WTC11 (cell line): ENCODE measurements at regions not wholly inside any gene's neighbourhood (a gene's known extent, or its start where the extent isn't known, plus 50 kb on each side); places are given as distances from the start of the nearest gene placed in this dataset.

Experiments used
- ATAC-seq: fragments of 200-7000 bp; cut with Tn5 transposase; 2 replicates; pipeline ENCODE4 v1.10.0; 2021; ENCODE audit warnings: mild to moderate bottlenecking, moderate library complexity
- CTCF ChIA-PET: fragments of 300-600 bp; sonication (Branson Sonifier 250); formaldehyde crosslinking; loops from one replicate; lab custom pipeline; 2021; ENCODE audit warnings: antibody characterized with exemption; lab: Charles Lee
- POLR2A ChIA-PET: fragments of 350-600 bp; sonication (Branson Sonifier 250); formaldehyde crosslinking; loops from one replicate; lab custom pipeline; 2021; ENCODE audit warnings: antibody characterized with exemption; lab: Charles Lee
- DNase-seq: peaks from one replicate; pipeline ENCODE4 v3.0.0; 2021; ENCODE audit warnings: low spot score
- H3K27ac Mint-ChIP-seq: 2 replicates; pipeline ENCODE4 v1.8.0; 2021; ENCODE audit warnings: mixed read lengths
- H3K27me3 Mint-ChIP-seq: 2 replicates; pipeline ENCODE4 v1.8.0; 2021; ENCODE audit warnings: low read depth, mild to moderate bottlenecking, moderate library complexity, mixed read lengths
- H3K36me3 Mint-ChIP-seq: 2 replicates; pipeline ENCODE4 v1.8.0; 2021; ENCODE audit warnings: mixed read lengths
- H3K4me1 Mint-ChIP-seq: 2 replicates; pipeline ENCODE4 v1.8.0; 2022; ENCODE audit warnings: mixed read lengths
- H3K4me3 Mint-ChIP-seq: 2 replicates; pipeline ENCODE4 v1.8.0; 2021; ENCODE audit warnings: mild to moderate bottlenecking, moderate library complexity, mixed read lengths
- H3K9me3 Mint-ChIP-seq: 2 replicates; pipeline ENCODE4 v1.8.0; 2021; ENCODE audit warnings: mixed read lengths
- AFF4 ChIP-seq: sonication (generic); formaldehyde crosslinking; IDR thresholded peaks from 2 replicates; pipeline ENCODE4 v1.8.1; 2023; ENCODE audit warnings: mild to moderate bottlenecking, missing genetic modification reagents, borderline replicate concordance
- AR ChIP-seq: fragments of 250-450 bp; sonication (Bioruptor Pico); IDR thresholded peaks from 2 replicates; pipeline ENCODE4 v1.9.0; 2021; ENCODE audit warnings: mild to moderate bottlenecking
- ATF1 ChIP-seq: sonication (generic); formaldehyde crosslinking; IDR thresholded peaks from 2 replicates; pipeline ENCODE4 v1.8.1; 2023; ENCODE audit warnings: mild to moderate bottlenecking, moderate library complexity, missing genetic modification reagents
- CREM ChIP-seq: sonication (generic); formaldehyde crosslinking; IDR thresholded peaks from 2 replicates; pipeline ENCODE4 v1.8.1; 2022; ENCODE audit warnings: mild to moderate bottlenecking, missing genetic modification reagents, moderate library complexity
- CTCF ChIP-seq: fragments of 200-600 bp; IDR thresholded peaks from 2 replicates; pipeline ENCODE4 v1.8.0; 2022; ENCODE audit warnings: antibody characterized with exemption
- IRF1 ChIP-seq: sonication (generic); formaldehyde crosslinking; IDR thresholded peaks from 2 replicates; pipeline ENCODE4 v1.8.0; 2023; ENCODE audit warnings: missing genetic modification reagents
- JAZF1 ChIP-seq: fragments of 250-450 bp; sonication (Bioruptor Pico); IDR thresholded peaks from 2 replicates; pipeline ENCODE4 v1.9.0; 2021; ENCODE audit warnings: moderate library complexity, mild to moderate bottlenecking, inconsistent platforms
- MLX ChIP-seq: sonication (generic); formaldehyde crosslinking; IDR thresholded peaks from 2 replicates; pipeline ENCODE4 v1.8.1; 2023; ENCODE audit warnings: mild to moderate bottlenecking, missing genetic modification reagents, moderate library complexity
- NR1H2 ChIP-seq: sonication (generic); formaldehyde crosslinking; IDR thresholded peaks from 2 replicates; pipeline ENCODE4 v1.9.0; 2021; ENCODE audit warnings: mild to moderate bottlenecking, moderate library complexity, missing genetic modification reagents
- NR2C2 ChIP-seq: sonication (generic); formaldehyde crosslinking; IDR thresholded peaks from 2 replicates; pipeline ENCODE4 v1.8.0; 2022; ENCODE audit warnings: mild to moderate bottlenecking, missing genetic modification reagents
- NR3C1 ChIP-seq: sonication (generic); formaldehyde crosslinking; conservative IDR thresholded peaks from 2 replicates; pipeline ENCODE4 v1.8.1; 2023; ENCODE audit warnings: low read depth, mild to moderate bottlenecking, missing genetic modification reagents
- TP53 ChIP-seq: sonication (generic); formaldehyde crosslinking; IDR thresholded peaks from 2 replicates; pipeline ENCODE4 v1.8.1; 2023; ENCODE audit warnings: mild to moderate bottlenecking, missing genetic modification reagents
- USF2 ChIP-seq: sonication (generic); formaldehyde crosslinking; IDR thresholded peaks from 2 replicates; pipeline ENCODE4 v1.8.1; 2023; ENCODE audit warnings: mild to moderate bottlenecking, missing genetic modification reagents, moderate library complexity
- ZNF317 ChIP-seq: sonication (generic); formaldehyde crosslinking; IDR thresholded peaks from 2 replicates; pipeline ENCODE4 v1.8.1; 2023; ENCODE audit warnings: low read depth, mild to moderate bottlenecking, moderate library complexity, missing genetic modification reagents, borderline replicate concordance
- ZNF512 ChIP-seq: sonication (generic); formaldehyde crosslinking; IDR thresholded peaks from 2 replicates; pipeline ENCODE4 v1.8.1; 2022; ENCODE audit warnings: missing genetic modification reagents, borderline replicate concordance
- ZNF532 ChIP-seq: fragments of 250-450 bp; sonication (Bioruptor Pico); IDR thresholded peaks from 2 replicates; pipeline ENCODE4 v1.9.0; 2021; ENCODE audit warnings: mild to moderate bottlenecking, borderline replicate concordance

GRCh38 chr10:83945982-83946718 is 193.2 kb upstream of the GHITM start:
- Mint-ChIP-seq H3K4me3 (no peak overlapping the region), H3K9me3 (peaks cover 5% of the 10 kb centered on the region; the same call in 1 of the 2 replicates), H3K27ac (no peak overlapping the region), H3K36me3 (no peaks in the 10 kb centered on the region), H3K27me3 (peaks cover 2% of the 10 kb centered on the region), H3K4me1 (peaks cover 56% of the 10 kb centered on the region)
- DNase-seq (no peak), ATAC-seq (no peak)
- ChIA-PET CTCF (no interaction called here), POLR2A (no interaction called here)
- TF ChIP-seq NR3C1 (CRISPR knock-in tag) (no peak), CTCF (no peak), ATF1 (CRISPR knock-in tag) (no peak)

- Mint-ChIP-seq H3K27ac (no peak overlapping the region), H3K4me3 (no peak overlapping the region), H3K9me3 (peaks cover 8% of the 10 kb centered on the region; the same call in 1 of the 2 replicates), H3K36me3 (no peaks in the 10 kb centered on the region), H3K4me1 (peaks cover 76% of the 10 kb centered on the region), H3K27me3 (peaks cover 17% of the 10 kb centered on the region)
- CTCF ChIA-PET: no interaction called here
- ATAC-seq: no peak
- no peak for DNase-seq
- POLR2A ChIA-PET: no interaction called here
- TF ChIP-seq NR2C2 (no peak), MLX (CRISPR knock-in tag) (no peak), TP53 (CRISPR knock-in tag) (no peak), CREM (CRISPR knock-in tag) (no peak), ZNF317 (CRISPR knock-in tag) (no peak), USF2 (no peak), ZNF532 (CRISPR knock-in tag) (no peak), NR1H2 (no peak), ZNF512 (CRISPR knock-in tag) (no peak), NR3C1 (CRISPR knock-in tag) (no peak), JAZF1 (CRISPR knock-in tag) (no peak), AFF4 (CRISPR knock-in tag) (no peak), IRF1 (CRISPR knock-in tag) (no peak), AR (CRISPR knock-in tag) (no peak)
These were observed 187.0 kb upstream of the GHITM start for GRCh38 chr10:83952314-83952713.
